Amniotic epithelial cell (primary cell): ENCODE measurements at regions not wholly inside any gene's neighbourhood (a gene's known extent, or its start where the extent isn't known, plus 50 kb on each side); places are given as distances from the start of the nearest gene placed in this dataset.
A peak's percentile ranks its signal among the peaks of the same experiment; 100 is the strongest.

Experiments used
- DNase-seq: peaks from one replicate; pipeline ENCODE4 v3.0.0-alpha.2; 2010; ENCODE audit warnings: low read depth

- no peak for DNase-seq
Measured at GRCh38 chr15:79185199-79185598, 94.6 kb upstream of the RASGRF1 start.

GRCh38 chr15:79184465-79184892, 93.9 kb upstream of the RASGRF1 start:
- DNase-seq, result peak; percentile 45

DNA sequence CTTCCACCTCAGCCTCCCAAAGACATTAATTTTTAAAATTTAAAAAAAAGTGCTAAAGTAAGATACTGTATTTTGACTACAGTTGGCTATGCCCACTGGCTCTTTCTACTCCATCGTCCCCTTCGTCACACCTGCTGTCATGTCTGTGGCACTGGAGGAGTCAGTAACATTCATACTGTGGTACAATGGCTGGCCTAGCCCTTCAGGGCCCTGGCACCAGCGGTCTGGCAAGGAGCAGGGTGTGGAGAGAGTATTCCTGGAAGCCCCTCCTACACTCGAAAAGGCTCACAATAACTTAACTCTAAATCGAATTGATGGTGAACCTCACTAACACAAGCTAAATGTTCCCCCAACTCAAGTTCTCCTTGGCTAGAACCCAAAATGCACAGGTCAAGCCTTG, 89.7 kb upstream of the RASGRF1 start:
- no peak for DNase-seq

- no peak for DNase-seq
Measured at GRCh38 chr15:79179597-79179996, 89.0 kb upstream of the RASGRF1 start.

DNA sequence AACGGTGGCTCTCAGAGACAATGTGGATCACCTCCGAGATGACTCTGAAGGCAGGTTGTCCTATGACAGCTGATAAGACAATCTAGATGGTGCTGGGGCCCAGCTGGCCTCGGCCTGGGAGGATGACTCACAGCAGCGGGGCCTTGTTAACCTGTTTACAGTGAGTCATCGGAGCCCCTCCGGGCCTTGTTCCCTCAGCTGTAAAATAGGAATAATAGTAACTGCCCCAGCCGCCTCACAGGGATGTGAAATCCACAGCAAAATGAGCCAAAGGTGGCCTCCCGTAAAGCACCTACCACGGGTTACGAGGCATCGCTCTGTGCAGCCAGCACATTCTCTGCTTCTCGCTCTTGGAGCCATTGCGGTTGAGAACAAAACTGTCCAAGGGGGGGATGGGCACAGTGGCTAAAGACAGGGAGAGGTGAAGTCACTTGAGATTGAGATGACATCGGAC, 88.6 kb upstream of the RASGRF1 start:
- DNase-seq, result peak; percentile 49

DNA sequence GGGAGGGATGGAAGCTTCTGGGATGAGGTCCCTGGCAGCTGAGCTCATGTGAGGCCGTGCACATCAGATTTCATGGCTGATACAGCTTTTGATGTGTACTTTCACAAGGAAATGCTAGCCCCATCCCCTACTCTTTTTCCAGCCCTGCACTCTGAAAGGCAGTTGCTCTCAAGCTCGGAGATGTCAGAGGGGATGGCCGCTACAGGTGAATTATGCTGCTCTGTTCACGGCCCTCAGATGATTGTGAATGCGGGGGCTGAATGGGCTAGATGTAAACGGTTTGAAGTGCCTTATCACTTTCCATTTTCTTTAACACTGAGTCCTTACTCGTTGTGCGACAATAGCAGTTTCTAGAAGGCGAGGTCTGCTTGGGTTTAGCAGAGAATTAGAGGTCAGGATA, 88.0 kb upstream of the RASGRF1 start:
- no peak for DNase-seq

DNA sequence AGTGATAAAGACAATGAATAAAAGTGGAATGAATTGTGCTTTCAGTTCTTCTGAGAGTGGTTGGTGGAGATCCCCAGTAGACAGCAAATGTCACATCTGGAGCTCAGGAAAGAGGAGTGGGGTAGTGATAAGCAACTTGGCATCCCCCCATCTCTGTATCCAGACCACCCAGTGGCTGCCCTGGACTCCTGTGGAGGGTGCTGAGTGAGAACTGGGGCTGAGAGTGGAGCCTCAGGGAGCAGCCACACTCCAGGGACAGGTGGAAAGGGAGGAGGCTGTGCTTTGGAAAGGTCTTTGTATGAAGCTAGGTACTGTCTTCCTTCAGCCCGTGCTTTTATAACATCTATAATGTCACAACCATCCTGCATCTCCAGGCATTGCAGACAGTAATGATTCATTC, 85.6 kb upstream of the RASGRF1 start:
- DNase-seq, result no peak

- no peak for DNase-seq
Measured at GRCh38 chr15:79172801-79173460, 82.4 kb upstream of the RASGRF1 start.

- no peak for DNase-seq
Measured at GRCh38 chr15:79172032-79172481, 81.5 kb upstream of the RASGRF1 start.

DNA sequence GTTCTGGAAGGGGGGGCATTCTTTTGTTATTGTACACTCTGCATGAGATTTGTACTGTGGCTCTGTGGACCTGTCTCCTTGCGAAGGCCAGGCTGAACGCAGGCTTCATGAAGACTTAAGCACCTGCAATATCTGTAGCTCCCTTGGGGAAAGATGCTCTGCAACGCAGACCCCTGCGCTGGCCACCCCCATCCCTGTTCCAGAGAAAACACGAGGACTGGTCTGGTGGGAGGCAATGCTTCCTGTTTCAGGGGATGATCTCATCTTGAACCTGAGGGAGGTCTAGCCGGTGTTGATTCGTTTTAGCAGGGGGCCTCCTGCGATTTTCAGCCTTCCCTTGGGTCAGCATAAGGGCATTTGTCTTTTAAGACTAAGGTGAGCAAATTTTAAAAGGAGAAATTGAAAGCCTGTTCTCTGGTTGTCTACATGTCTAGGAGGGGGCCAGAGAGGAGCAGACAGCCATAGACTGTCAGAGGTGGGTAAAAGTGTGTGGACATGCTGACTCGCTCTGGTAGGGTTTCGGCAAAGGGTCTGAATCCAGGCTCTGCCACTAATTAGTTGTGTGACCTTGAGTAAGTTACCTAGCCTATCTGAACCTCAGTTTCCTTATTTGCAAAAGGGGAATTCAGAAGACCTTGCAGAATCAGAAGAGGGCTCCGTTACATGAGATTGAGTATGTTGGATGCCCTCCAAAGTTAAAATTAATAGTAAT, 80.9 kb upstream of the RASGRF1 start:
- no peak for DNase-seq

- no peak for DNase-seq
Measured at GRCh38 chr15:79170256-79170664, 79.7 kb upstream of the RASGRF1 start.

- no peak for DNase-seq
Measured at GRCh38 chr15:79169526-79170133, 79.0 kb upstream of the RASGRF1 start.

DNA sequence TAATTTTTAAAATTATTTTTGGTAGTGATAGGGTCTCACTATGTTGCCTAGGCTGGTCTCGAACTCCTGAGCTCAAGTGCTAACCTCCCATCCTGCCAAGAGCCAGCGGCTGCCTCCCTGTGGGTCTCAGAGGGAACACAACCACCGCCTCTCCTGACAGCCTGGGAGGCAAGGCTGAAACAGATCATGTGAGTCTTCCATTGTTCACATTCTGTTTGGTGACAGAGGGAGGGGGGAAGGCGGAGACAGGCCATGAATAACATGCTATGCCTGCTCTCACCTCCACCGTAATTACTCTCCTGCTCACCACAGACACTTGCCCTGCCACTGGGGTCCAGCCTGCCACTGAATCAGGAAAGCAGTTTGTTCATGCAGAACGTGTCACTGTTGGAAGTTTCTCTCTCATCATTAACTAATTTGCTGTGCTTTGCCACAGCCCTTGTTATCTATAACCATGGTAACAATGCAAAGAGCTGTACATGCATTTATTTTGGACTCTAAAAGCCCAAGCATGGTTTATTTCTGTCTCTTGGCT, 78.4 kb upstream of the RASGRF1 start:
- DNase-seq, result no peak

- no peak for DNase-seq
Measured at GRCh38 chr15:79167776-79168175, 77.2 kb upstream of the RASGRF1 start.

GRCh38 chr15:79166311-79166955, 75.9 kb upstream of the RASGRF1 start:
- DNase-seq, result no peak

- no peak for DNase-seq
Measured at GRCh38 chr15:79164465-79164864, 73.9 kb upstream of the RASGRF1 start.

DNA sequence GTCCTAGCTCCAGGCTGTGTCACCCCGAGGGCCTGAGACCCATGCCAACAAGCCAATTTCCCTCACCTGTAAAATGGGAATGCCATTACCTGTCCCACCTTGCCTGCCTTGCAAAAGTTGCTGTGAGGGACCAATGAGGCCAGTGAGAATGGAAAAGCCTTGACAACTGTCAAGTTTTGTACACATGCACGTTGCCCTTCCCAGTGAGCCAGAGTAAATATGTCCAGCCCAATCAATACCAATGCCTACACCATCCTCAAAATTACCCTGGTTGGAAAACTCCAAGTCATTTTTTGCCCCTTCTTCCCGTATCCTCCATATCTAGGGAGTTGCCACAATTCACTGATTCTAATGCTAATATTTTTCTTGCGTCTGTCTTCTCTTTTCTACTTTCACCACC, 73.5 kb upstream of the RASGRF1 start:
- no peak for DNase-seq

DNA sequence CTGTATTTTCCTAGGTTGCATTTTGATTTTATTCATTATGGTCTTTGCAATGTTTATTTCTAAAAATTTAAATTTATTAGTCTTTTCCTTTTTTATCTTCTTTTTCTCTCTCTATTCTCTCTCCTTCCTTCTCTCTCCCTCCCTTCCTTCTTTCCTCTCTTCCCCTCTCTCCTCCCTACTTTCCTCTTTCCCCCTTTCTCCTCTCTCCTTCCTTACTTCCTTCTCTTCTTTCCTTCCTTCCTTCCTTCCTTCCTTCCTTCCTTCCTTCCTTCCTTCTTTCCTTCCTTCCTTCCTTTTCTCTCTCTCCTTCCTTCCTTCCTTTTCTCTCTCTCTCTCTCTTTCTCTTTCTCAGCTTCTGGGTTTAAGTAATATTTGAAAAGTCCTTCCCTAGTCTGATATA, 72.8 kb upstream of the RASGRF1 start:
- DNase-seq, result no peak

DNA sequence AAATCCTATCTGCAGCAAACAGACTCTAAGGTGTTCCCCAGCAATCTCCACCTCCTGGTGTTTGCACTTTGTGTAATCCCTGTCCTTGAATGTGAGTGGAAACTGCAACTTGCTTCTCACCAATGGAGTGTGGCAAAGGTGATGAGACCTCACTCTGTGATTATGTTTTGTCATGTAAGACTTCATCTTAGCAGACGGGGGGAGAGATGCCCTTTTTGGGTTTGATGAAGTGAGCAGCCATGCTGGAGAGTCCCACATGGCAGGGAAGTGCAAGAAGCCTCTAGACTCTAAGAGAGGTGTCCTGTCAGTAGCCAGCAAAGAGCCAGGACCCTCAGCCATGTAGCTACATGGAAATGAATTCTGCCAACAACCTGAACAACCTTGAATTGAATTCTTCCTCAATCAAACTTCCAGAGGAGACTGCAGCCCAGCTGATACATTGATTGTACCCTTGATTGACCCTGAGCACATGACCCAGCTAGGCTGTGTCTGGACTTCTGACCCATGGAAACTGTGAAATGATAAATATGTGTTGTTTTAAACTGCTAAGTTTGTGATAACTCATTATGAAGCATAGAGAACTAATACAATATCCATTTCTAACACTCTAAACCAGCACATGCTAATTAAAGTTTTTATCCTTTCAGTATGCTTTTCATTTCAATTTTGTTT, 71.4 kb upstream of the RASGRF1 start:
- no peak for DNase-seq

DNA sequence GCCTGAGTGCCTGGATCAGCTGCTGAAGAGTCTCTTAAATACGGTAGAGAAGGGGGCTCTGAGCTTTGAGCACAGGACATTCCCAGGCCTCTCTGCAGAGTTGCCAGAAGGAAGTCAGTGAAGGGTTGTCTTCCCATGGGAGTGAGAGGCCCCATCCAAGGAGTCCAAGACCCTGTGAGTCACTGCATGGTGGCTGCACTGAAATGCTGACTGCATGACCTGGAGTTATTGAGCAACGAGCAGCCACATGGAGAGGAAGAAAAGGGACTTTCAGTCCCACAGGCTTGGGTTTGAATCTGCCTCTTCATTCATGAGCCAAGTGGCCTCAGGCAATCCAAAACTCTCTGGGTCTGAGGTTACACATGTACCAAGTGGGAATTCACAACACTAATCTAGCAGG, 69.6 kb upstream of the RASGRF1 start:
- DNase-seq, result no peak

DNA sequence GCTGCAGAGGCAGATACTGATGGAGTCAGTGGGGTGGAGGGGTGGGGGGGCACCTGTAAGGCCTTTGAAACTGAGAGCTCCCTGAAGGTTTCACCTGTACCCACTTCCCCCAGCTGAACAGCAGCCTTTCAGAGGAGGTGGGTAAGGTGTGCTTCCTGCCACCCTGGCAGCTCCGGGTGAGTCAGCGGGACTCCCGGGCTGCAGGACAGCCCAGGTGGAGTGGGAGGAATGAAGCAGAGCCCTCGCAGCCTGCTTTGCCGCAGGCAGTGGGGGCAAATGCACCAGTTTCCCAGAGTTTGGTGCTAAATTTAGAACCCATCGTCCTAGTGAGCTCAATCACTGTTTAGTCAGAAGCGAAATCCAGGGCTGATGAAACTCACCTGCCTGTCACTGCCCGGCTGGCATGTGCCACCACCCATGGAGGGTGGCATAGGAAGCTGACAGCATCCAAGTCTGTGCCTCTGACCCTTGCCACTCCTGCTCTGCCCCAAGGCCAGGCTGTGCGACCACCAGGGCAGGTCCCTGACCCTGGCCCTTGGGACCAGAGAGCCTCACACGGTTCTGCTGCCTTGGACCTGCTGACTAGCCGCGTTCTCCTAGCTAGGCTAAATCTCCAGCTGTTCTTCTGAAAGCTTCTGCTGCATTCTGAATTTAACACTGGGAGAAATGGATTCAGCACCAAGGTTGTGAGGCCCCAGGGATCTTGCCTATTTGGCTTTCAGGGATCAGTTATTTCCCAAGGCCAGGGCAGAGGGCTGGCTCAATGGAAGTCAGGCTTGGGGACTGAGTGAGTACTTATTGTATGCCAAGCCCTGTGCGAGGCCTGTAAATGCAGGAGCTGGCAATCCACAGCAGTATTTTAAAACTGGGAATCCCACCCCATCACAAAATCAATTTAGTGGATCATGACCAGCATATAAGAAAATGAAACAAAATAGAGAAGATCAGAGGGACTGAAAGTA, 67.3 kb upstream of the RASGRF1 start:
- no peak for DNase-seq
